NCI-H1417 (cell line): ENCODE measurements at regions not wholly inside any gene's neighbourhood (a gene's known extent, or its start where the extent isn't known, plus 50 kb on each side); places are given as distances from the start of the nearest gene placed in this dataset.
"Not testable (repeated sequence)": the region's sequence is repeated elsewhere in the genome, so short reads cannot be mapped to it uniquely, and the experiment has no call there.

Experiments
- DNase-seq, 3 experiments: peaks; one replicate each; lab custom pipeline; 2025; lab: John Stamatoyannopoulos, UW

- no peak for DNase-seq
Observed at GRCh38 chr18:66440433-66440832, 163.5 kb downstream of the CDH19 start.

- DNase-seq, result no peak
Observed at GRCh38 chr18:66439670-66440069, 164.2 kb downstream of the CDH19 start.

GRCh38 chr18:66438711-66439536, 165.0 kb downstream of the CDH19 start:
- DNase-seq, result no peak

- no peak for DNase-seq
Observed at GRCh38 chr18:66432636-66433035, 171.3 kb downstream of the CDH19 start.

GRCh38 chr18:66428795-66429194, 175.1 kb downstream of the CDH19 start:
- no peak for DNase-seq

- no peak for DNase-seq
Observed at GRCh38 chr18:66419400-66419799, 184.5 kb downstream of the CDH19 start.

- DNase-seq, result no peak
Observed at GRCh38 chr18:66410692-66411091, 193.2 kb downstream of the CDH19 start.

- no peak for DNase-seq
Observed at GRCh38 chr18:66395671-66396218, 208.1 kb downstream of the CDH19 start.

- DNase-seq, result no peak
Observed at GRCh38 chr18:66393463-66393862, 210.4 kb downstream of the CDH19 start.

- DNase-seq, result no peak
Observed at GRCh38 chr18:66377291-66377690, 226.6 kb downstream of the CDH19 start.

- not testable (repeated sequence) for DNase-seq
Observed at GRCh38 chr18:66375391-66375790, 228.5 kb downstream of the CDH19 start.

GRCh38 chr18:66346833-66347588, 256.9 kb downstream of the CDH19 start:
- DNase-seq, result peak in 1 of 3 experiments; percentile 44

- peak; percentile 80 to 98 (median 86) for DNase-seq
Observed at GRCh38 chr18:66344227-66344626, 259.7 kb downstream of the CDH19 start.

GRCh38 chr18:66342577-66342976, 261.3 kb downstream of the CDH19 start:
- DNase-seq, result no peak

- DNase-seq, result no peak
Observed at GRCh38 chr18:66334534-66334933, 269.4 kb downstream of the CDH19 start.

GRCh38 chr18:66329716-66330115, 274.2 kb downstream of the CDH19 start:
- no peak for DNase-seq

- no peak for DNase-seq
Observed at GRCh38 chr18:66328296-66328878, 275.5 kb downstream of the CDH19 start.

GRCh38 chr18:66325251-66325650, 278.6 kb downstream of the CDH19 start:
- DNase-seq, result no peak

- DNase-seq, result no peak
Observed at GRCh38 chr18:66324616-66325015, 279.3 kb downstream of the CDH19 start.

- DNase-seq, result no peak
Observed at GRCh38 chr18:66317243-66318090, 286.4 kb downstream of the CDH19 start.

- DNase-seq, result no peak
Observed at GRCh38 chr18:66316701-66317100, 287.2 kb downstream of the CDH19 start.

- no peak for DNase-seq
Observed at GRCh38 chr18:66300141-66300540, 303.7 kb downstream of the CDH19 start.
